Ascending aorta (tissue), 2 donors: ENCODE measurements at regions not wholly inside any gene's neighbourhood (a gene's known extent, or its start where the extent isn't known, plus 50 kb on each side); places are given as distances from the start of the nearest gene placed in this dataset.
A peak's percentile ranks its signal among the peaks of the same experiment; 100 is the strongest.

ENCODE experiments used
- DNase-seq, 2 donors: peaks; one replicate each; pipeline ENCODE4 v3.0.0-alpha.2; 2019; ENCODE audit warnings: low spot score in 2 of 2
- H3K27ac ChIP-seq, 2 donors: fragments of 200-600 bp; sonication (generic); one replicate each; pipeline ENCODE4 v1.5.1; 2016 to 2017; ENCODE audit warnings: mild to moderate bottlenecking in 1 of 2
- H3K27me3 ChIP-seq: fragments of 200-600 bp; sonication (generic); one replicate; pipeline ENCODE4 v1.5.1; 2017
- H3K36me3 ChIP-seq, 2 donors: fragments of 200-600 bp; sonication (generic); one replicate each; pipeline ENCODE4 v1.5.1; 2016
- H3K4me1 ChIP-seq, 2 donors: fragments of 200-600 bp; sonication (generic); one replicate each; pipeline ENCODE4 v1.5.1; 2016 to 2017; ENCODE audit warnings: mild to moderate bottlenecking in 1 of 2
- H3K4me3 ChIP-seq, 2 donors: fragments of 200-600 bp; sonication (generic); one replicate each; pipeline ENCODE4 v1.5.1; 2016 to 2017; ENCODE audit warnings: mild to moderate bottlenecking in 1 of 2
- H3K9me3 ChIP-seq, 2 donors: fragments of 200-600 bp; sonication (generic); one replicate each; pipeline ENCODE4 v1.5.1; 2016
- CTCF ChIP-seq, 3 experiments: fragments of 200-600 bp in 2 of 3; fragments of 450-650 bp in 1 of 3; sonication (generic) in 2 of 3; IDR thresholded peaks; one replicate each; pipeline ENCODE4 v1.5.1; 2016 to 2019; ENCODE audit warnings: antibody characterized with exemption in 3 of 3, mild to moderate bottlenecking in 1 of 3, moderate library complexity in 1 of 3
- intact Hi-C: fragments of 100-400 bp; cut with DNase I; formaldehyde crosslinking; loops from one replicate; pipeline ENCODE4 v1.15.1; 2023

GRCh38 chr2:217693363-217693762 is 309.4 kb downstream of the TNS1 start:
- TF ChIP-seq CTCF (IDR thresholded peaks at IDR 0.05), result no peak
- Histone ChIP-seq H3K4me1 (peaks cover 9 to 34% of the 10 kb centered on the region in 2 donors), H3K27ac (peak overlapping the region; percentile 69 to 77), H3K27me3 (no peaks in the 10 kb centered on the region), H3K4me3 (no peak overlapping the region), H3K36me3 (peaks cover 0 to 8% of the 10 kb centered on the region in 2 donors), H3K9me3 (no peaks in the 10 kb centered on the region)
- intact Hi-C loops, result loop anchor here (2.0 kb wide), 3 partner anchors 13 to 41 kb away; no protein-coding TSS in a partner anchor
- DNase-seq, result no peak

- H3K4me1 ChIP-seq, result peaks cover 9 to 43% of the 10 kb centered on the region in 2 donors
- intact Hi-C loops, result loop anchor here (2.0 kb wide), 3 partner anchors 15 to 39 kb away; no protein-coding TSS in a partner anchor
- peak overlapping the region; percentile 58 to 77 for H3K27ac ChIP-seq
These were observed 310.7 kb downstream of the TNS1 start for GRCh38 chr2:217691920-217692666.

GRCh38 chr2:217691516-217691915 is 311.3 kb downstream of the TNS1 start:
- Histone ChIP-seq H3K27ac (peak overlapping the region; percentile 58 to 77), H3K36me3 (peaks cover 0 to 3% of the 10 kb centered on the region in 2 donors), H3K27me3 (no peaks in the 10 kb centered on the region), H3K9me3 (no peaks in the 10 kb centered on the region), H3K4me3 (no peak overlapping the region), H3K4me1 (peaks cover 9 to 45% of the 10 kb centered on the region in 2 donors)
- intact Hi-C loops, result no loop called here
- TF ChIP-seq CTCF (IDR thresholded peaks at IDR 0.05), result no peak
- DNase-seq, result no peak

More at GRCh38 chr2:217691920-217692666, 310.7 kb downstream of the TNS1 start:
- H3K4me3 ChIP-seq, result no peak overlapping the region
- TF ChIP-seq CTCF (IDR thresholded peaks at IDR 0.05), result no peak
- DNase-seq, result peak; percentile 59 to 95
- H3K27me3 ChIP-seq, result no peaks in the 10 kb centered on the region
- peaks cover 0 to 3% of the 10 kb centered on the region in 2 donors for H3K36me3 ChIP-seq
- no peaks in the 10 kb centered on the region for H3K9me3 ChIP-seq

GRCh38 chr2:217689053-217689452 is 313.7 kb downstream of the TNS1 start:
- DNase-seq, result no peak
- Histone ChIP-seq H3K9me3 (no peaks in the 10 kb centered on the region), H3K27ac (peak overlapping the region; percentile 46 to 77), H3K27me3 (no peaks in the 10 kb centered on the region), H3K4me1 (peaks cover 14 to 57% of the 10 kb centered on the region in 2 donors), H3K4me3 (no peak overlapping the region), H3K36me3 (no peaks in the 10 kb centered on the region)
- intact Hi-C loops, result no loop called here
- no peak for TF ChIP-seq CTCF (IDR thresholded peaks at IDR 0.05)

GRCh38 chr2:217688494-217688893 is 314.3 kb downstream of the TNS1 start:
- peaks cover 0 to 5% of the 10 kb centered on the region in 2 donors for H3K36me3 ChIP-seq
- H3K4me1 ChIP-seq, result peaks cover 14 to 56% of the 10 kb centered on the region in 2 donors
- intact Hi-C loops, result no loop called here
- no peak for TF ChIP-seq CTCF (IDR thresholded peaks at IDR 0.05)
- H3K4me3 ChIP-seq, result no peak overlapping the region
- H3K27me3 ChIP-seq, result no peaks in the 10 kb centered on the region
- no peak for DNase-seq
- H3K9me3 ChIP-seq, result no peaks in the 10 kb centered on the region
- H3K27ac ChIP-seq, result peak overlapping the region; percentile 46 to 77
